HCT116 (cell line): ENCODE measurements at regions not wholly inside any gene's neighbourhood (a gene's known extent, or its start where the extent isn't known, plus 50 kb on each side); places are given as distances from the start of the nearest gene placed in this dataset.

Experiments used
- ATAC-seq: fragments of 200-7000 bp; cut with Tn5 transposase; 2 replicates; pipeline ENCODE4 v1.9.1; 2020; ENCODE audit warnings: mild to moderate bottlenecking, moderate library complexity
- BruUV-seq: library from RNA; stranded (reverse); fragments of 400-500 nt; replicated peaks from 2 replicates; lab custom pipeline; 2021; lab: Mats Ljungman, UMichigan
- CTCF ChIA-PET: fragments of 300-600 bp; sonication (Branson Sonifier 250); formaldehyde crosslinking; loops from one replicate; lab custom pipeline; 2021; ENCODE audit warnings: antibody characterized with exemption; lab: Charles Lee
- POLR2A ChIA-PET: fragments of 300-600, 350-600 bp; sonication (Branson Sonifier 250); formaldehyde crosslinking; loops from one replicate; lab custom pipeline; 2021; ENCODE audit warnings: antibody characterized with exemption; lab: Charles Lee
- RAD21 ChIA-PET, 2 experiments: fragments of 300-600 bp; sonication (Branson Sonifier 250); formaldehyde crosslinking; loops; one replicate each; lab custom pipeline; 2023; ENCODE audit warnings: low total read pairs in 2 of 2; ENCODE audit not compliant: uncharacterized antibody in 2 of 2, unreplicated experiment in 2 of 2, low non-redundant PET in 1 of 2; lab: Charles Lee
- DNase-seq: peaks from one replicate; pipeline ENCODE4 v3.0.0-alpha.2; 2010; ENCODE audit warnings: low read depth, low spot score
- H2AFZ ChIP-seq: fragments of 200-600 bp; shearing (Covaris generic), sonication (generic); 2 replicates; pipeline ENCODE4 v1.6.1; 2017; ENCODE audit warnings: low read depth, mixed run types, mixed read lengths, antibody characterized with exemption, low read length; ENCODE audit not compliant: poor library complexity, severe bottlenecking
- H3K27ac ChIP-seq: 2 replicates; pipeline ENCODE4 v1.5.1; 2012; ENCODE audit warnings: low read depth, low read length
- H3K27me3 ChIP-seq: fragments of 200-600 bp; sonication (generic); 2 replicates; pipeline ENCODE4 v1.6.1; 2016; ENCODE audit warnings: mixed run types, low read length, mixed read lengths; ENCODE audit not compliant: insufficient read depth
- H3K36me3 ChIP-seq, 2 experiments: fragments of 200-500 bp in 1 of 2; fragments of 200-600 bp in 1 of 2; sonication (Bioruptor generic) in 1 of 2; sonication (generic) in 1 of 2; 2 replicates each; pipeline versions ENCODE4 v1.5.1 to v1.6.1; 2014 to 2016; ENCODE audit warnings: low read length in 2 of 2, inconsistent platforms in 1 of 2, mixed read lengths in 1 of 2, mixed run types in 1 of 2; ENCODE audit not compliant: insufficient read depth in 2 of 2, control insufficient read depth in 1 of 2
- H3K4me1 ChIP-seq, 2 experiments: fragments of 200-600 bp in 1 of 2; sonication (generic) in 1 of 2; 2 replicates each; pipeline versions ENCODE4 v1.5.1 to v1.6.1; 2012 to 2017; ENCODE audit warnings: low read length in 2 of 2, inconsistent platforms in 1 of 2, mild to moderate bottlenecking in 1 of 2, mixed read lengths in 1 of 2, mixed run types in 1 of 2, moderate library complexity in 1 of 2; ENCODE audit not compliant: insufficient read depth in 2 of 2, control insufficient read depth in 1 of 2
- H3K4me2 ChIP-seq: fragments of 200-600 bp; sonication (generic); 2 replicates; pipeline ENCODE4 v1.6.1; 2017; ENCODE audit warnings: mixed run types, low read length, mixed read lengths
- H3K4me3 ChIP-seq, 2 experiments: fragments of 200-600 bp in 1 of 2; sonication (generic) in 1 of 2; replicated peaks in 1 of 2; 2 replicates each; pipeline ENCODE4 v1.5.1; 2011 to 2016; ENCODE audit warnings: low read length in 2 of 2, control low read depth in 1 of 2, low read depth in 1 of 2, mild to moderate bottlenecking in 1 of 2, mixed read lengths in 1 of 2, mixed run types in 1 of 2
- H3K79me2 ChIP-seq: fragments of 200-600 bp; sonication (generic); 2 replicates; pipeline ENCODE4 v1.6.1; 2017; ENCODE audit warnings: mild to moderate bottlenecking, mixed run types, low read length, moderate library complexity, mixed read lengths; ENCODE audit not compliant: insufficient read depth
- H3K9ac ChIP-seq: fragments of 200-600 bp; sonication (generic); 2 replicates; pipeline ENCODE4 v1.6.1; 2016; ENCODE audit warnings: low read length, mixed read lengths
- H3K9me2 ChIP-seq: fragments of 200-600 bp; sonication (generic), shearing (Covaris generic); 2 replicates; pipeline ENCODE4 v1.6.1; 2017; ENCODE audit warnings: mixed run types, mild to moderate bottlenecking, moderate library complexity; ENCODE audit not compliant: insufficient read depth
- H3K9me3 ChIP-seq, 2 experiments: fragments of 200-500 bp in 1 of 2; fragments of 200-600 bp in 1 of 2; sonication (Bioruptor generic) in 1 of 2; sonication (generic) in 1 of 2; 2 replicates each; pipeline ENCODE4 v1.6.1; 2014 to 2017; ENCODE audit warnings: low read length in 2 of 2, mixed read lengths in 2 of 2, inconsistent platforms in 1 of 2, low read depth in 1 of 2, mild to moderate bottlenecking in 1 of 2, mixed run types in 1 of 2, moderate library complexity in 1 of 2; ENCODE audit not compliant: control insufficient read depth in 1 of 2, insufficient read depth in 1 of 2
- H4K20me1 ChIP-seq: fragments of 200-600 bp; sonication (generic), shearing (Covaris generic); 2 replicates; pipeline ENCODE4 v1.6.1; 2017; ENCODE audit warnings: mixed run types, mild to moderate bottlenecking, moderate library complexity; ENCODE audit not compliant: insufficient read depth
- CTCF ChIP-seq, 3 experiments: fragments of 200-600 bp in 1 of 3; sonication (generic) in 1 of 3; IDR thresholded peaks in 2 of 3; conservative IDR thresholded peaks in 1 of 3; 2 replicates each; pipeline ENCODE4 v1.5.1; 2012 to 2017; ENCODE audit warnings: low read depth in 2 of 3, low read length in 2 of 3, antibody characterized with exemption in 1 of 3, borderline replicate concordance in 1 of 3, control low read depth in 1 of 3, mild to moderate bottlenecking in 1 of 3, mixed read lengths in 1 of 3, mixed run types in 1 of 3, moderate library complexity in 1 of 3; ENCODE audit not compliant: insufficient read depth in 1 of 3
- JUND ChIP-seq: IDR thresholded peaks from 2 replicates; pipeline ENCODE4 v1.6.1; 2012
- POLR2A ChIP-seq: IDR thresholded peaks from 2 replicates; pipeline ENCODE4 v1.7.0; 2011; ENCODE audit warnings: borderline replicate concordance; ENCODE audit not compliant: insufficient read depth, insufficient read length; ENCODE audit errors: extremely low read depth
- RAD21 ChIP-seq: IDR thresholded peaks from 2 replicates; pipeline ENCODE4 v1.6.1; 2012; ENCODE audit warnings: low read depth, mild to moderate bottlenecking
- intact Hi-C: fragments of 100-400 bp; cut with micrococcal nuclease; formaldehyde crosslinking; loops from 2 replicates; pipeline ENCODE4 v1.10.0; 2022

DNA sequence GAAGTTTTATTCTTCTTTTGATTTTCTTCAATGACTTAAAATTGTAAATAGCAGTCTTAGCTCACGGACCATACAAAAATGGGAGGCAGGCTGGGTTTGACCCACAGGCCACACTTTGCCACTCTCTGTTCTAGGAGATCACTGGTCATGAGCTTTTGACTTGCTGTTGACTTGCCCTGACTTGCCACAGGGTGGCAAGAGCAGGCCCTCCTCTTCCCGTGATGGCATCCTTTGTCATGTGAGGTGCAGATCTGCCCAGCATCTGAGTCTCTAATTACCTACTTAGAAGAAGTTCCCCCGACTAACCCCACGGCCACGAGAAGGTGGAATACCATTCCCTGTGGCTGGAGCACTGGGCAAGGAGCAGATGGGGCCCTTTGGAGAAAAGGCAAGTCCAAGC lies 81.0 kb upstream of the SCAF11 start:
- ChIA-PET CTCF (interaction anchor here (0.7 to 2.3 kb wide), 6 partner anchors 8 to 948 kb away, joined by 3 to 8 read pairs (median 3); no protein-coding TSS in a partner anchor), RAD21 (interaction anchor here in 1 of 2 experiments (0.9 kb wide), 1 partner anchor 54 kb away, joined by 3 read pairs; no protein-coding TSS in a partner anchor), POLR2A (no interaction called here)
- no peaks in the 10 kb centered on the region for H3K79me2 ChIP-seq
- ATAC-seq = peak; percentile 72
- peak overlapping the region; percentile 9; the same call in 1 of the 2 replicates for H3K27ac ChIP-seq
- peak overlapping the region; percentile 40; the same call in 1 of the 2 replicates for H3K4me2 ChIP-seq
- H3K9me2 ChIP-seq = no peaks in the 10 kb centered on the region
- no peaks in the 10 kb centered on the region for H3K9me3 ChIP-seq
- peaks cover 0 to 12% of the 10 kb centered on the region in 2 experiments; a peak in 3 of 4 replicates for H3K4me1 ChIP-seq
- intact Hi-C loops = loop anchor here (5.0 kb wide), 1 partner anchor 861 kb away; no protein-coding TSS in a partner anchor
- no TSS peak for BruUV-seq
- DNase-seq = no peak
- no peaks in the 10 kb centered on the region for H3K27me3 ChIP-seq
- peak overlapping the region; percentile 100 for H2AFZ ChIP-seq
- H4K20me1 ChIP-seq = no peaks in the 10 kb centered on the region
- H3K4me3 ChIP-seq = no peak overlapping the region
- TF ChIP-seq RAD21 (no peak), CTCF (IDR thresholded peaks at IDR 0.05 in 2 of 3, conservative IDR thresholded peaks at IDR 0.05 in 1 of 3; ENCODE audit: borderline replicate concordance in 1 of 3, insufficient read depth in 1 of 3, low read depth in 2 of 3, low read length in 2 of 3) (peak in 1 of 3 experiments; percentile 16; a peak in 1 of 6 replicates)
- TF ChIP-seq, all 23 proteins: peak for 1
- no peak overlapping the region for H3K9ac ChIP-seq
- no peaks in the 10 kb centered on the region for H3K36me3 ChIP-seq

GRCh38 chr12:46067094-46067493 lies 76.7 kb upstream of the SCAF11 start:
- no peaks in the 10 kb centered on the region for H3K27me3 ChIP-seq
- H3K9me2 ChIP-seq = no peaks in the 10 kb centered on the region
- H3K27ac ChIP-seq = no peak overlapping the region
- no peak for TF ChIP-seq JUND
- TF ChIP-seq POLR2A = no peak
- no peak overlapping the region for H3K9ac ChIP-seq
- H3K36me3 ChIP-seq = no peaks in the 10 kb centered on the region
- no peak overlapping the region for H3K4me2 ChIP-seq
- intact Hi-C loops = no loop called here
- H4K20me1 ChIP-seq = no peaks in the 10 kb centered on the region
- no peaks in the 10 kb centered on the region for H3K79me2 ChIP-seq
- no peak overlapping the region for H3K4me3 ChIP-seq
- DNase-seq (no peak), ATAC-seq (no peak)
- ChIA-PET RAD21 (no interaction called here), POLR2A (no interaction called here), CTCF (no interaction called here)
- H2AFZ ChIP-seq = no peak overlapping the region
- peaks cover 0 to 8% of the 10 kb centered on the region in 2 experiments; a peak in 3 of 4 replicates for H3K4me1 ChIP-seq
- BruUV-seq = no TSS peak
- no peaks in the 10 kb centered on the region for H3K9me3 ChIP-seq
